HAP-1 (cell line): ENCODE measurements at regions not wholly inside any gene's neighbourhood (a gene's known extent, or its start where the extent isn't known, plus 50 kb on each side); places are given as distances from the start of the nearest gene placed in this dataset.
"Not testable (repeated sequence)": the region's sequence is repeated elsewhere in the genome, so short reads cannot be mapped to it uniquely, and the experiment has no call there.

Experiments used
- DNase-seq, 2 experiments: peaks; one replicate each; pipeline ENCODE4 v3.0.0-alpha.2; 2016 to 2020; ENCODE audit warnings: low spot score in 2 of 2
- H3K27me3 ChIP-seq: fragments of 250-450 bp; sonication (Bioruptor Pico); 2 replicates; pipeline ENCODE4 v1.5.1; 2020; ENCODE audit warnings: low read depth, mild to moderate bottlenecking, moderate library complexity
- H3K36me3 ChIP-seq: fragments of 250-450 bp; sonication (Bioruptor Pico); replicated peaks from 2 replicates; pipeline ENCODE4 v1.5.1; 2020; ENCODE audit warnings: mild to moderate bottlenecking
- H3K4me1 ChIP-seq: fragments of 250-450 bp; sonication (Bioruptor Pico); 2 replicates; pipeline ENCODE4 v1.5.1; 2020; ENCODE audit warnings: mild to moderate bottlenecking
- H3K4me3 ChIP-seq: fragments of 250-450 bp; sonication (Bioruptor Pico); 2 replicates; pipeline ENCODE4 v1.5.1; 2020; ENCODE audit warnings: mild to moderate bottlenecking, moderate library complexity
- H3K9me3 ChIP-seq: fragments of 250-450 bp; sonication (Bioruptor Pico); 2 replicates; pipeline ENCODE4 v1.5.1; 2020; ENCODE audit warnings: mild to moderate bottlenecking, moderate library complexity
- in situ Hi-C: fragments of 300-500 bp; cut with MboI; formaldehyde crosslinking; loops from 3 replicates; pipeline ENCODE4 v1.14.3; 2020; ENCODE audit warnings: low sequenced_read_pairs, inconsistent platforms, mixed read lengths

DNA sequence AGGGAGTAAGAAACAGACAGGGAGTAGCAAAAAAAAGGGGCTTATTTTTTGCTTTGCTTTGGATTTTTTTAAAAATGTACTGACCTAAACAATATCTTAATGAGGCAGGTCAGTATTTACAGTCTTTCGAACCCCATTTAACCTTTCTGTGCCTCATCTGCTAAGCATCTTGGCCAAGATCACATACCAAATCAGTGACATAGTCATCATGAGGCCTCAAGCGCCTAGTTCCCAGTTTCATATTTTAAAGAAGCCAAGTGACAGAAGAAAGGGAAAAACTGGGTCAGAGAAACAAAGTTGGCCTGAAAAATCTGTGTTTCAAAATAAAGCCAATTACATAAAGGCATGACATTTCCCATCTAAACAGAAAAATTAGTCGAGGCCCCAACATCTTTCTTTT lies 94.6 kb upstream of the WDR44 start:
- H3K27me3 ChIP-seq: no peaks in the 10 kb centered on the region
- no peak overlapping the region for H3K4me3 ChIP-seq
- no peak for DNase-seq
- no peaks in the 10 kb centered on the region for H3K9me3 ChIP-seq
- no peaks in the 10 kb centered on the region for H3K36me3 ChIP-seq
- in situ Hi-C loops: loop anchor here (25.0 kb wide), 1 partner anchor 614 kb away; no protein-coding TSS in a partner anchor
- H3K4me1 ChIP-seq: peaks cover 14% of the 10 kb centered on the region

DNA sequence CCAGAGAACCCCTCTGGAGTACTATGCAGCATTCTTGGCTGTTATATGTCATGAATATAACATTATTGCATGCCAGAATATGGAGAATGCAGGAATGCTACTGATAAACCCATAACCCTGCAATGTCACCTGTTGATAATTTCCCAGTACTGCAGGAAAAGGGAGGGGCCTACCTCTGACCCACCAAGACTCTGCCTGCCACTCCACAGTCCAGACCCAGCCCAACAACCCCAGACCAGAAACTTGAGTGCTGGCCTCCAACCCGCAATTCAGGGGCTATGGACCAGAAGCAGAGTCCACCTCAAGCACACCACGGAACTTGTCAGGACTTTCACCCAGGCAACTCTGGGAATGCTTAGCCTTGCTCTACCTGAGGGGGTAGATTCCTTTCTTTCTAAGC lies 92.9 kb upstream of the WDR44 start:
- no peaks in the 10 kb centered on the region for H3K27me3 ChIP-seq
- no peaks in the 10 kb centered on the region for H3K9me3 ChIP-seq
- no peak overlapping the region for H3K4me3 ChIP-seq
- peaks cover 29% of the 10 kb centered on the region for H3K4me1 ChIP-seq
- no peak for DNase-seq
- no peaks in the 10 kb centered on the region for H3K36me3 ChIP-seq
- in situ Hi-C loops: loop anchor here (25.0 kb wide), 1 partner anchor 616 kb away; no protein-coding TSS in a partner anchor

DNA sequence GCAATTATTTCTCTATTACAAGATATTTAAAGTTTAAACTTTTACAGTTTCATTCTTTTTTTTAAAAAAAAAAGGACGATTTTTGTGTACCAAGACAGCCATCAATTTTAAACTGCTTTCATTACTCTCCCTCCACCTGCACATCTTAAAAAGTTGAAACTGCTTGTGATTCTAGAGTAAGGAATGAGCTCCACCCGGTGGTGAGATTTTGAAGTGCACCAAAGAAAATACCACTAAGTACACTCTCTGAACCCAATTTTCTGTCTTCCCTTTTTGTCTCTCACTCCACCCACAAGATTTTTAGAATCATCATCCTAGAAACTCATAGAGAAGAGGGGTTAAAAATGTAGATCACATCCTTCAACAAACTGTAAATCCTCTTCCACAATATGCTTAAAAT lies 91.3 kb upstream of the WDR44 start:
- in situ Hi-C loops: loop anchor here (25.0 kb wide), 1 partner anchor 617 kb away; no protein-coding TSS in a partner anchor
- DNase-seq: peak; percentile 77 to 87
- H3K4me1 ChIP-seq: peaks cover 43% of the 10 kb centered on the region
- no peak overlapping the region for H3K4me3 ChIP-seq
- H3K27me3 ChIP-seq: no peaks in the 10 kb centered on the region
- H3K9me3 ChIP-seq: no peaks in the 10 kb centered on the region
- no peaks in the 10 kb centered on the region for H3K36me3 ChIP-seq

GRCh38 chrX:118255921-118256320 lies 90.0 kb upstream of the WDR44 start:
- H3K27me3 ChIP-seq: no peaks in the 10 kb centered on the region
- H3K4me3 ChIP-seq: no peak overlapping the region
- H3K9me3 ChIP-seq: no peaks in the 10 kb centered on the region
- peak in 1 of 2 experiments; percentile 91 for DNase-seq
- no peaks in the 10 kb centered on the region for H3K36me3 ChIP-seq
- in situ Hi-C loops: loop anchor here (25.0 kb wide), 1 partner anchor 619 kb away; no protein-coding TSS in a partner anchor
- peaks cover 43% of the 10 kb centered on the region for H3K4me1 ChIP-seq

GRCh38 chrX:118257781-118258180 lies 88.1 kb upstream of the WDR44 start:
- in situ Hi-C loops: loop anchor here (25.0 kb wide), 1 partner anchor 620 kb away; no protein-coding TSS in a partner anchor

GRCh38 chrX:118259213-118259612 lies 86.7 kb upstream of the WDR44 start:
- no peak overlapping the region for H3K4me3 ChIP-seq
- in situ Hi-C loops: loop anchor here (25.0 kb wide), 1 partner anchor 622 kb away; no protein-coding TSS in a partner anchor
- DNase-seq: no peak
- peaks cover 43% of the 10 kb centered on the region for H3K4me1 ChIP-seq
- no peaks in the 10 kb centered on the region for H3K9me3 ChIP-seq
- H3K27me3 ChIP-seq: no peaks in the 10 kb centered on the region
- no peaks in the 10 kb centered on the region for H3K36me3 ChIP-seq

More at GRCh38 chrX:118257781-118258180, 88.1 kb upstream of the WDR44 start:
- Histone ChIP-seq H3K4me3 (no peak overlapping the region), H3K36me3 (no peaks in the 10 kb centered on the region), H3K4me1 (peaks cover 43% of the 10 kb centered on the region), H3K9me3 (no peaks in the 10 kb centered on the region), H3K27me3 (no peaks in the 10 kb centered on the region)
- DNase-seq: peak; percentile 54 to 83

DNA sequence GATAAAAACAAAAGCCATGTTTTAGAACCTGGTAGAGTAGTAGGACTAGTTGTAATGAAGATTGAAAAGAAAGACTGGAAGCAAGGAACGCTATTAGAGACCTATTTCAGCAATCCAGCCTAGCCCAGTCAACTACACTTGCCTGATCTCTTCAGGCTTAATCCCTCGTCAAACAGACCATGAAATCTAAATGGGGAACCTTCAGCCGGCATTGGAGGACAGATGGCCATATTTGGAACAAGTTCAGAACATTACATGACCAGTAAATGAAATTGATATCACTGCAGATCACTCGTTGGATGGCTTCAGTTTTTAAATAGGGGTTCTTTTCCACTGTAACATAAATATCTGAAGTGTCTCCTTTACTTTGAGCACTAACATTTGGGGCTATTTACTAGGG lies 84.8 kb upstream of the WDR44 start:
- Histone ChIP-seq H3K36me3 (no peaks in the 10 kb centered on the region), H3K4me3 (no peak overlapping the region), H3K27me3 (no peaks in the 10 kb centered on the region), H3K9me3 (no peaks in the 10 kb centered on the region), H3K4me1 (peaks cover 30% of the 10 kb centered on the region)
- in situ Hi-C loops: loop anchor here (25.0 kb wide), 1 partner anchor 624 kb away; no protein-coding TSS in a partner anchor
- DNase-seq: no peak

- H3K9me3 ChIP-seq: no peaks in the 10 kb centered on the region
- peak; percentile 32 to 89 for DNase-seq
- no peak overlapping the region for H3K4me3 ChIP-seq
- in situ Hi-C loops: loop anchor here (25.0 kb wide), 1 partner anchor 634 kb away; no protein-coding TSS in a partner anchor
- H3K27me3 ChIP-seq: no peaks in the 10 kb centered on the region
- H3K36me3 ChIP-seq: no peaks in the 10 kb centered on the region
- H3K4me1 ChIP-seq: peaks cover 11% of the 10 kb centered on the region
Measured at GRCh38 chrX:118271775-118272174, 74.1 kb upstream of the WDR44 start.

DNA sequence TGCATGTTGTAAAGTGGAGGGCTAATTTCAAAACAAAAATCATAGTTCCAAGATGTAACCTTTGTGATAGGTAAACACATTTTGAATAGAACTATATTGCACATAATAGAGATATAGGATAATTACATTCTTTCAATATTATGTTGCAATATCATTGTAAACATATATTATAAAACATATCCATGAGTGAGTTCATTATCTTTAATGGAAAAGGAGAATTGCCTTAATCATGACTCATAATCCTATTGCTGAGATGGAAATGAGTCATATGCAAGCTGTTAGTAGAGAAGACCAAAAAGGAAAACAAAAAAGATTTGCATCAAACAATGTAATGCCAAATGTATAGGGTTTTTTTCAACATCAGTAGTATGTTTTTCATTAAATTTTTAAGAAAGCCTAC lies 73.7 kb upstream of the WDR44 start:
- in situ Hi-C loops: loop anchor here (25.0 kb wide), 1 partner anchor 635 kb away; no protein-coding TSS in a partner anchor
- no peak for DNase-seq
- peaks cover 11% of the 10 kb centered on the region for H3K4me1 ChIP-seq
- H3K4me3 ChIP-seq: no peak overlapping the region
- no peaks in the 10 kb centered on the region for H3K27me3 ChIP-seq
- no peaks in the 10 kb centered on the region for H3K36me3 ChIP-seq
- H3K9me3 ChIP-seq: no peaks in the 10 kb centered on the region

DNA sequence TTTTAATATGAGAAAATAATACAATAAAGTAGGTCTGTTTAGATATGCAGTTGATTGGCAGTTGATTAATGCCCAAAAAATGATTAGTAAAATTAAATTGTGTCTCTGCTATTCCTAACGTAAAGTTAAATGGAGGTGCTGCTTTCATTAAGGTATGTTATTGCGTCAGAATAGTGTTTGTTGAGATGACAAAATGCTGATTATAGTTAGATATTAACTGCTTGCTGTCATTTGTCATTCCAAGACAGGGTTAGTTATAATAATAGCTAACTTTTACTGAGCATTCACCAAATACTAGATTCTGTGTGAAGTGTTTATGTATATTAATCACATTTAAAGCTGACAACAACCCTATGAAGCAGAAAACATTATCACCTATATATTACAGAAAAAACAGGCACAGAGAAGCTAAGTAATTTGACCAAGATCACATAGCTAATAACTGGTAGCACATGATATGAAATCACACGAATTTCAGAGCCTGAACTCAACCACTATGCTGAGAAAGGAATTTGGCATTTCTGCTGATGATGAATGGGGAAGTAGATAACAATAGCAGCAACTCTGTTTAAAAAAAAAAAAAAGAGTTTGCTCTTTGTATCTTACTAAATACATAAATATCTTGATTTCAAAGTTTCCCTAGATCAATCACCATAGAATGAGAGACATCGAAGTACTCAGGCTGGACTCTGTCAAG lies 59.7 kb upstream of the WDR44 start:
- no peak for DNase-seq
- in situ Hi-C loops: no loop called here
- no peaks in the 10 kb centered on the region for H3K27me3 ChIP-seq
- no peaks in the 10 kb centered on the region for H3K36me3 ChIP-seq
- no peak overlapping the region for H3K4me3 ChIP-seq
- H3K4me1 ChIP-seq: no peaks in the 10 kb centered on the region; the same call in 1 of the 2 replicates
- no peaks in the 10 kb centered on the region for H3K9me3 ChIP-seq

GRCh38 chrX:118295818-118296217 lies 50.1 kb upstream of the WDR44 start:
- H3K9me3 ChIP-seq, in situ Hi-C loops, DNase-seq, H3K4me3 ChIP-seq, H3K36me3 ChIP-seq, H3K27me3 ChIP-seq: not testable (repeated sequence)
- peaks cover 14% of the 10 kb centered on the region for H3K4me1 ChIP-seq
